Activated CD4-positive, alpha-beta T cell treated with anti-CD3 and anti-CD28 coated beads, Interleukin-2, amount 50 U/mL, for 4 hours (primary cell): ENCODE measurements at regions not wholly inside any gene's neighbourhood (a gene's known extent, or its start where the extent isn't known, plus 50 kb on each side); places are given as distances from the start of the nearest gene placed in this dataset.
"Not testable (repeated sequence)": the region's sequence is repeated elsewhere in the genome, so short reads cannot be mapped to it uniquely, and the experiment has no call there.

Experiments
- DNase-seq, 2 experiments: peaks; one replicate each; pipeline ENCODE4 v3.0.0-alpha.2; 2020

DNA sequence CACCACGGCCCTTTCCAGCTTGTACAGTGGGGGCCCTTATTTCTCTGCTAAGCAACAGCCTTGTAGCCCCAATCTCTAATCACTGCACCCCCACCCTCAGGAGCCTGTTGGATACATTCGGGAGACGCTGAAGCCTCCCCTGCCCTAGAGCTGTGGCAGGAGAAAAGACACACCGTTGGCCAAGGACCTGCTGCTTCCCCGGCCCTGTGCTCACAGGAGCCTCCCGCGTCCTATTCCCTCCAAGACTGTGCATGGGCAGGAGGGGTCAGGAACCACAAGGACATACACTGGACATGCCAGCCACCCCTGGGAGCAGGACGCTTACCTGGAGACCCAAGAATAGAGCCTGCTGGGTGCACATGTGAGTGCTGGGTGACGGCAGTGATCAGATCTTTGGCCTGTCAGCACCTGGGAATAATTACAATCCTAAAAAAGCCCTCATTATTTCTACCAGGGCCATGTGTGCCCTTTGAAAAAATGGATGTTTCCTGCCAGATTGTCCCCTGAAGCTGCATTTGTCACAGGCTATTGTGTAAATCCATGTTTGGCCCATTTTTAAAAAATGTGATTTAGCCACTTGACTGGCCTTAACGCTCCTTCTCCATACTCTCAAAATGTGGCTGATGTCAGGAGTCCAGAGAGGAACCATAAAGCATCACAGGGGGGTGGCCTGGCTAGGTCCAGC lies 590.6 kb downstream of the MATN1 start:
- no peak for DNase-seq

DNA sequence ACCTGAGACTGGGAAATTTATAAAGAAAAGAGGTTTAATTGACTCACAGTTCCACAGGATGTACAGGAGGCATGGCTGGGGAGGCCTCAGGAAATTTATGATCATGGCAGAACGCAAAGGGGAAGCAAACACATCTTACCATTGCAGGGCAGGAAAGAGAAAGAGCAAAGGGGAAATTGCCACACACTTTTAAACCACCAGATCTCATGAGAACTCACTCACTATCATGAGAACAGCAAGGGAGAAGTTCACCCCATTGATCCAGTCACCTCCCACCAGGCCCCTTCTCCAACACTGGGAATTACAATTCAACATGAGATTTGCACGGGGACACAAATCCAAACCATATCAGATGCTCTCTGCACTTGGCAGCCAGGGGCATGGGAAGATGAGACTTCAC lies 592.8 kb downstream of the MATN1 start:
- not testable (repeated sequence) for DNase-seq

DNA sequence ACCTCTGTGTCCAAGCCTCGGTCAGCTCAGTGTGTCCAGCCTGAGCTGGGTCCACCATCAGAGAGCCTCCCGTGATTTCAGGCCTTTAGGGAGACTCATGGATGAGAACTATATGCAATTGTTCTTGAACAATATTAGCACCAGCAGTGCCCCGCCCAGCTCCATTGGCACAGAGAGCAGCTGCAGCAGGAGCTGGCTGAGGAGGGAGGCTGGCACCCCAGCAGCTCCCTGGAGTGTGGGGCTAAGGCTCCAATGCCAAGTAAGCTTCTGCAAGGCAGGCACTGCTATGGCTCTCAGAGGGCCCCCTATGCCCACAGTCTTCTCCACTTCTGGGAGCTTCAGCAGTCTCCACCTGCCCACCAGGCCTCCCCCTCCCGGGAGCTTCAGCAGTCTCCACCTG lies 593.3 kb downstream of the MATN1 start:
- DNase-seq = no peak

DNA sequence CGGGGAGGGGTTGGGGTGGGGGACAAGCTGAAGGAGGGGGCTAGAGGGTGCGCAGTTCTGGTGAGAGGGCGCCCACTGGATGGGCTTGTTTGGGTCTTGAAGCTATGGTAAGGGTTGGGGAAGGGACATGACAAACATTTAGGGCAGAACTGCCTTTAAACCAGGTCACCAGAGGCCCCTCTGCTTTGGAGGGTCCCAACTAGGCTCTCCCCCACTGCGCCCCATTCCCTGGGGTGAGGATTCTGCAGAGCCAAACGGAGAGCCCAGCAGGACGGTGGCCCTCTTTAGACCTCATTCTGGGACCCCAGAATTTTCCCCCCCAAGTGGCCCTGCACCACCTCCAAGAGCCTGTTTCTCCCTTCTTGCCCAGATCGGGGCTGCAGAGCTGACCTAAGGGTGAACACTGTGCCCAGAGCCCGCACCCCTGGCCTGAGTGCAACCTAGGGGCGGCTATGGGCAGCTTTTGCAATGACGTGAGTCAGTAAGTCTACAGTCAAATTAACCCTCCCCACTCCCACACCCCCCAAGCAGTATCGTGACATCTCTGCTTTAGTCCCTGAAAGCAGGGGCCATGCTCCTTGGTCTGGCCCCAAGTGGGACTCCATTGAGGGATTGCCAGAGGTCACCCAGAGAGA lies 593.8 kb downstream of the MATN1 start:
- no peak for DNase-seq

DNA sequence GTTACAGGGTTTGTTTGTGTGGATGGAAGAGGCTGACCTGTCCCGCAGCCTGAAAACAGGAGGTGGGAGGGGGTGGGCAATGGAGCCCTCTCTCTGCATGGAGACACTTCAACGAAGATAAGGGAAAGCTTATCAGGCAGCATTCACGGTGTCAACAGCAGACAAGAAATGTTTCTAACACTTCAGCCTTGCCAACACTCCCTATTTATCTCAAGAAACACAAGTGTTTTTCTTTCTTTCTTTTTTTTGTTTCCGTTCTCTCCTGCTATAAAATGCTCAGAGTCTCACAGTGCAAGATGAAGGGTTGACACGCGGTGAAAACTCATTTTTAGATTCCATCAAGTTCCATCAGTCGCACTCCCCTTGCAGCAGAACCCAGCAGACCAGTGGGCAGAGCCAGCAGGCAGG lies 594.4 kb downstream of the MATN1 start:
- DNase-seq = no peak

DNA sequence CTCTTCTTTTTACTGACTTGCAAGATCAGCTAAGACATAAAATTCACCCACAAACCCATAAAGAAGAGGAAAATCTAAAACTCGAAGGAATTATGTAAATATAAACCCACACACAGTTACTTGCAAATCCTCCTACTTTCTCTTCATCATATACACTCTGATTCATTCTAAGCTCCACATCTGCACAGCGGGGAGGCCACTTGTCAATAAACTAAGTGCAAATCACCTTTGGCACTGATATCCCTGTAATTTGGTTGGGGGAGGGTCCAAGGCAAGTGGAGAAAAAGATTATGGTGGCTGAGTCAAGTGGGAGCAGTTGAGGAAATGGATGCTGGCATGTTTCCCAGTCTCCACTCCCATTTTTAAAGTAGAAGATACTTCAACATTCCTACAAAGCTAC lies 596.5 kb downstream of the MATN1 start:
- no peak for DNase-seq

DNA sequence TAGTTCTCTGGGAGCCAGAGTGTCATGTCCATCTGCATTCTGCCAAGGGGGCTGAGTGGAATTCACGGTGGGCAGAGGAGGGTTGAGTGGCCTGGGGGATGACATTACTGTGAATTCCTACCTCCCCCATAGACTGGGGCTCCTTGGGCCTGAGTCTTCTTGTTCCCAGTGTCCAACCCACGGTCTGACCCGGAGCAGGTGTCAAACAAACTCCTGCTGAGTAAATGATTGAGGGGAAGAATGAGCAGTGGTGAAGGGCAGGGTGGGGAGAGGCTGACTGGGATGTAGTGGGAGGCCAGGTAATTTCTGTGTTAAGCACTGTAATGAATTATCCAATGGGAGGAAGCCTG lies 597.6 kb downstream of the MATN1 start:
- no peak for DNase-seq

DNA sequence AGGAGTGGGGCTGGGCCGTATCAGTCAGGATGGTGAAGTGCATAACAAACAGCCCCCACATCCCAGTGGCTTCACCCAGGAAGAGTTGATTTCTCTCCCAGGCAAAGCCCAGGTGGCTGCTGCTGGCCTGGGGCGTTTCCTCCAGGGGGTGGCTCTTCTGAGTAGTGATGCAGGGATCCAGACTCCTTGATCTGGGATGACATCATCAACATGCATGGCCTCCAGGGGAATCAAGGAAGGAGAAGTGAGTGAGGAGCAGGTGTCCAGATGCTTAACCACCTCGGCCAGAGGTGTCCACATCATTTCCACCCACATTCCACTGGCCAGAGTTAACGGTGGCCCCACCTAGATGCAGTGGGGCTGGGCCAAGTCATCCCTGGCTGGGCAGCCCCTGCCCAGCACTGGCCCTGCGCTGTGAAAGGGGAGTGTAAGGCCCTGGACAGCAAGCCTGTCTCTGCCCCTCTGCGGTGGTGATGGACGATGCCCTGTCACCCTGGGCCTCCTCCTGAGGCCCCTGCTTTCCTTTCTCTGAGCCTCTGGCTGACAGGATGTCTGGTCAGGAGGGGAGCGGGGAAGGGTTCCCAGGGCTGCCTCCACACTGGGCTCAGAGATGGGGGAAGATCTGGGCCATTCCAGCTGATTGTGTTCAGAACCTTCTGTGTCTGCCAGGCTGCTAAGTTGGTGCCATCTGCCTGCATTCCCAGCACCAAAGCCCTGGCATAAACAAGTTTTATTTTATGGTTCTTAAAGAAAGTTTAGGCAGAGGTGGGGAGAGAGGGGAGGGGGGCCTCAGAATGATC lies 598.2 kb downstream of the MATN1 start:
- no peak for DNase-seq

DNA sequence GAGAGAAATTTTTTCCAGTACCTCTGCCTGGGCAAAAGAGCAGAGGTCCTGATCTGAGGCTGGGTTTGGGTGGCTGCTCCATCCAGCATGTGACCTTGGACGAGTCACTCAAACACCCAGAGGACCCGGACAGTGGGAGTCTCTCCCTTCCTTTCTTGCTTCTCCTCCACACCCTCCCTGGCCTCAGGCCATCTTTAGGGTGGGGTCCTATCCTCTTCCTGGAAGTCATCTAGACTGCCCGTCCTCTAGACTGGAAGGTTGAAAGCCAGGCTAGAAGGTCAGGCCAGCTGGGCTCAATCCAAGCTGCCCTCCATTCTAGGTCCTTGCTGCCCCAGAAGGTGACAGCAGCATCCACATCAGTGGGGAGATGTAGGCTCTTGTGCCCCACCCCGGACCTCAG lies 599.5 kb downstream of the MATN1 start:
- no peak for DNase-seq

DNA sequence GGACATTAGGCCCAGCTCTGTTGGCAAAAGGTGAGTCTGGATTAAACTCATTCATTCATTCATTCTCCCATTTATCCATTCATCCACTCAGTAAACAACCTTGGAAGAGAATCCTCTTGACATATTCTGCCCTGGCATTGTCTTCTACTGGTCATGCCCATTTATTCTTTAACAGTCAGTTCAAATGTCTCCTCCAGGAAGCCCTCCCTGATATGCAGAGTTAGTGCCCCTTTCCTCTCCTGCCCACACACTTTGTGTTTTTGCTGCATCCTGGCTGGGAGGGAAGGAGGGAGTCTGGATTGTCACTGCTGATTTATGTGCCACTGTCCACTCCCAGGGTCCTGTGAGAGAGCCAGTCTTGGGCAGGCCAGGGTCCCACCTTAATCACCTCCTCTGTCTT lies 600.3 kb downstream of the MATN1 start:
- DNase-seq = no peak

DNA sequence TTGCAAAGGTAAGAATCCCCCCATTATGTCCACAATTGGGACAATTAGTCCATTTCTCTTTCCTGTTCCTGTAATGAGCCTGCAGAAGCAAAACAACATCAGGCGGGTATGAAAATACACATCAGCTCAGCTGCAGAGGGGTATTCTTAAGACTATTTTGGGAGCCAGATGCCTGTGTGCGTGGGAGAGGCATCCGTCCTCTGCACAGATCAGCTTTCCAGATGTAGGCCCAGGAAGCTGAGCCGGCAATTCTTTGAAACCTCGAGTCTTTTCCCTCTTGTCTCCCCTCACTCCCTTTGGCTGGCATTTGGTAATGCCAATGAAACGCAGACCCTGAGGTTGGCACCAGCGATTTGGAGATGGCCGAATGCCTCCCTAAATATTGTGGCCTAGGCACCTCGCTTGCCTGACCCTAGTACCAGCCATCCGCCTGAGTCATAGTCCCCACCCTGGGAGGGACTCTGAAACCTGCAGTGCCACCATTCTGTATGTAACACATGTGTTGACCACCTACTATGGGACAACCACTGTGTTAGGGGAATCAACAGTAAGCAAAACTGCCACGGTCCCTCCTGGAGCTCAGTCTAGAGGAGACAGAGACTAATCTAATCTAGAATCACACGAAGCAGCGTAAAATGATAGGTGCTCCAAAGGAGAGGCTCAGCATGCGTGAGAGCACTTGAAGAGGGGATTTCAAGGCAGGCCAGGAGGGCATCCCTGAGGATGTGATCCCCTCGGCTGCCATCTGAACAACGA lies 603.0 kb downstream of the MATN1 start:
- DNase-seq = no peak

DNA sequence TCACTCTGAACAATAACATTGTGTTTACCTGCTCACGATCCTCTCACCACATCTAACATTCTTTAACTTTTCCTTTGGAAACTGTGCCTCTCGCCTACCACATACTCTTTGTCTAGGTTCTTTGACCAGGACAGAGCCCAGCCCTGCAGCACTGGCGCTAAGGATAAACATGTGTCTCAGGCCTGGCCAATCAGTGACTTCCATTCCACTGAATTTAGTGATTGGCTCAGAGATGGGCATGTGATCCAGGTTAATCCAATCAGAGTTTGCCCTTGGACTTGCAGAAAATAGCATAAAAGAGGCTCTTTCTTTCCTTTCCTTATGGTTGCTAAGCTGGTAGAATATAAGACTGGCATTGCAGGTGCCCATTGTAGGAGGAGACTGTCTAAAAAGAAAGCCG lies 605.7 kb downstream of the MATN1 start:
- no peak for DNase-seq

DNA sequence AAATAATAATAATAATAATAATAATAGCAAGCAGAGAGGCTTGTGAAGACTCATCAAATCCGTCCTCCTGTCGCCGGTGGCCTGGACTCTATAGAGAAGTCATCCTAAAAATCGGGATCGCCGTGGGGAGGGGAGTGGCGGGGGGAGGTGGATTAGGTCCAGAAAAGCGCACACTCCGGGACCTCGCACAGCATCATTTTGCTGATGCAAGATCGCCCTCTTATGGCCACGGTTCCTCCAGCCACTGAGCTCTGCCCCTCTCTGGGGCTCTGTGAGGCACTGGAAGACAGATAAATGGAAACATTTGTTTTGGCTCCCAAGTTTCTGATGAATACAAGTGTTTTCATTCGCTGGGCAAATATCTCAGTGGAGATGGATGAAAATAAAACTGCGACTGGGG lies 612.0 kb downstream of the MATN1 start:
- DNase-seq = no peak

DNA sequence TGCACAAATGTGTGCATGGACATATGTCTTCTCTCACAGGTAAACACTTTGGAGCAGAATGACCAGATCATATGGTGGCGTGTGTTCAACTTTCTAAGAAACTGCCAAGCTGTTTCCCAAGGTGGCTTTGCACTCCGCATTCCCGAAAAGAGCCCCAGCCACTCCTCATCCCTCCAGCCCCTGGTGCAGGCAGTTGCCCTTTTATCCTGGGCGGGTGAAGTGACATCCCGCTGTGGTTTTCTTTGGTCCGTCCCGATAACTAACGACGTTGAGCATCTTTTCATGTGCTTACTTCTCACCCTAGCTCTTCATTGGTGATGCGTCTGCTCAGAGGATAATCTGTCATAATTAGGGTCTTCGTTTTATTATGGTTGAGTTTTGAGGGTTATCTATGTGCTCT lies 612.5 kb downstream of the MATN1 start:
- no peak for DNase-seq

DNA sequence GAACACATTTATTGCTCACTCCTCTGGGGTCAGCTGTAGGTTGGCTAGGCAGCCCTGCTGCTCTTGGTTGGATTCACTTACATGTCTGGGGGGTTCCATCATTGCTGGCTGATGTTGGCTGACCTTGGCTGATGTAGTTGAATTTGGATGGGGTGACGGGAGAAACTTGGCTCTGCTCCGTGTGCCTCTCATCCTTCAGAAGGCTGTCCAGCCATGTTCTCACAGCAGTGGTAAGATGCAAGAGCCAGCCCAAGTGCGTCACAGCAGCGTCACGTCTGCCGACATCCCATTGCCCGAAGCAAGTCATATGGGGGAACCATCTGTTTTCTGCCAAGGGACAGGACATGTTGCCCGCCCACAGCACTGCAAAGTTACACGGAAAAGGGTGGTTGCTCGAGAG lies 613.5 kb downstream of the MATN1 start:
- no peak for DNase-seq

DNA sequence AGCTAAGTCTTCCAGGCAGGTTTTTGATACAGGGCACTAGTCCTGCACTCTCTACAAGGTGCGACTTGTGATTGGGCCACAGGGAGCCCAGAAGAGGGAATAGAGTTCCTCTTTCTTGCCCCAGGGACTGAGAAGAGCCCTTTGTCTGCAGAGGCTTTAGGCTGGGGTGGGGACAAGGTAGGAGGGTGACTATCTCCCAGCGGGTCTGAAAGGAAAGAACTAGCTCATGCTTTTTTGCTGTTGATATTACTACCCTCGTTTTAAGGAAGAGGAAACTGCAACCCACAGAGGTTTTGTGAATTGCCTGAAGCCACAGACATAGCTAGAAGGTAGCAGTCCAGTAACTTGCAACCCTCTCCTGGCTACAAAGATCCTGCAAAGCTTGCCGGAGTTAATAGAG lies 615.2 kb downstream of the MATN1 start:
- no peak for DNase-seq

DNA sequence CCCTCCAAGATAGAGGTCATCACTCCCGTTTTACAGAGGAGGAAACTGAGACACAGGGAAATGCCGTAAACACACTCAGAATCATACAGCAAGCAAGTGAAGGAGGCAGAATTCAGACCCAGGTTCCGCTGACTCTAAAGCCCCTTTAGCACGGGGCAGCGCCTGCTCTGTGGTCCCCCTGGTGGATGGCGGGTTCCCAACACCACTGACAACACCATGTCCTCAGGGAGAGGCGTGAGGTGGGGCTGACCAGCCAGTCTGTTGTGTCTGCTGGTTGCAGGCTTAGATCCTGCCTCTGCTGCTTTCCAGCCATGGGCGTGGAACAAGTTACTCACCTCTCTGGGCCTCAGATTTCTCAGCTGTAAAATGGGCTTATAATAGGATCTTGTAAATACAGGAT lies 617.3 kb downstream of the MATN1 start:
- no peak for DNase-seq

DNA sequence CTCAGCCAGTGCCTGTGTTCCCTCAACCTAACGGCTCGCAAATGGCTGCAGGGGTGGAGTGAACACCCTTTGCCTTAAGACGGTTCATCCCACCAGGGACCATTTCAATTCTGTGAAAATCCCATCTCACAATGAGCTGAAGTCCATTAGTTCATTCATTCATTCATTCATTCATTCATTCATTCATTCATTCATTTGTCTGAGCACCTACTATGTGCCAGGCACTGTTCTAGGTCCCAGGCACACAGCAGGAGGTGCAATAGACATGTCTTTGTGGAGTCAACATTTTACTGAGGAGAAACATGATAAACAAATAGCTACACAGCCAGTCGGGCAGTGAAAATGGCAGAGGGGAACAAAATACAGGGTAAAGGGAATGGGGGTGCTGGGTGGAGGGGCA lies 618.8 kb downstream of the MATN1 start:
- no peak for DNase-seq

DNA sequence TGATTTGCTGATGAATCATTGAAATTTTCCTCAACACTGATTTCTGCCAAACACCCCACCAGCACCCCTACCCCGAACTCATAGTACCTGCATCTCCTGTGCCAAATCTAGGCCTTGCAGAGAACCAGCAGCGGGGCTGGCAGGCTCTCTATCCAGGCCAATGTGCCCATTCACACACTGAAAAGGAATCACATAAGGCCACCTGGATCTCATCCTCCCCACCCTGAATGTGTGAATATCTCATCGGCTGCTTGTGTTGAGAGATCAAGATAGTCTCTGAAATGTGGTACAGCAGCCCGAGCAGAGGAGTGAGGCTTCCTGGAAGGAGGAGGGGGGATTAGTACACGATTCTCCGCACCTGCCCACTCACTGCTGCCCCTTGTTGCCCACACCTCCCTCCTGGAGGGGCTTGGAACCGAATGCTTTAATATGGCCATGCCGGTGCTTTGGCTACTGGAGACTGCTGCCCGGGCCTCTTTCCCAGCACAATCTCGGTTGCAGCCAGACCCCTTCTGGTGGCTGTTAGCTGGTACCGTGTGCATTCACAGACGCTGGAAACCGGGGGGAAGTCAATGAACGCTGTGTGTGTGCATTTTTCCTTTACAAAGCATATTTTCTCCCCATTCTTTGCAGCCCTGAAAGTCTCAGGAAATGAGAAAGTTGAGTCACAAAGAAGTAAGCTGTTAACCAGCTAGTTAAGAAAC lies 619.5 kb downstream of the MATN1 start:
- no peak for DNase-seq

DNA sequence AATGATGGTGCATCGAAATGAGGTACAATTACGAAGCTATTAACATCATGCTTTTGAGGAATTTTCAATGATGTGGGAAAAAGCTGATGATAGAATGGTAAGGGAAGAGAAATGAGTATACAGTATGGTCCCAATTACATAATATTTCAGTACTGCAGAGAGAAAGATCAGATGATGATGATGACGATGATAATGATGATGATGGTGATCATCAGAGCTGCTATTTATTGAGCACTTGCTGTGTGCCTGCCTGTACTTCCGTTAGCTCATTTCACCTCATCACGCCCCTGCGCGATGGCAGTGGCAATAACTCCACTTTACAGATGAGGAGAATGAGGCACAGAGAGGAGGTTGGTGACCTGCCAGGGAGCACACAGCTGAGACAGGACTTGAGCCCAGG lies 620.8 kb downstream of the MATN1 start:
- DNase-seq = no peak

DNA sequence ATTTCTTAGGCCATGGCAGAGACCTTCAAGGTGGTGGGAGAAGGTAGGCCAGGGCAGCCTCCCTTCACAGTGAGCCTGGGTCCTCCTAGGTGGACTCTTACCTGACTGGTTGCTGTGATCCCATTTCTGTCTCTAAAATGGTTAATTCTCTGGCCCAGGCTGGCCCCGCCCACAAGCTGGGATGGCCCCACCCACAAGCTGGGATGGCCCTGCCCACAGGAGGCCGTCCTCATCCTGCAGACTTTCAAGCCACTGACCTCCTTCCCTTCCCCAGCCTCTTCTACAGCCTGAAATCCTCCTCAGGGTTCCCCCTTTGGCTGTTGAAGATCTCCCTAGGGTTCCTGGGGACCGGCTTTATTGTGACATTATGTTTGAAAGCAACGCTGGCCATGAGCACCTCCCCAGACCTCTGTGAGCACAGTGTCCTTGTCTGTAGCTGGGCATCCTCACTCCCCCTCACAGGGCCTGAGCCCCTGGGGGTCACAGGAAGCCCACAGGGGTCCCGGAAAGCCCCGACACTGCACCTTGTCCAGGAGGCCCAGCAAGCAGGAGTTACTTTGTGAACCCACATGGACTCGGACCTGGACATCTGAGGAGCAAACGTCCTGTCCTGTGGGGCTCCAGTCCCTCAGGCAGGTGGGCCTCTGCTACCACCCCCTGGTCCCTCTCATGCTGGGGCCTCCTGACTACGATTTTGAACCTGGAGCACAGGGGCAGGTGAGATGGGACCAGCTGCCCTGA lies 621.7 kb downstream of the MATN1 start:
- DNase-seq = no peak

DNA sequence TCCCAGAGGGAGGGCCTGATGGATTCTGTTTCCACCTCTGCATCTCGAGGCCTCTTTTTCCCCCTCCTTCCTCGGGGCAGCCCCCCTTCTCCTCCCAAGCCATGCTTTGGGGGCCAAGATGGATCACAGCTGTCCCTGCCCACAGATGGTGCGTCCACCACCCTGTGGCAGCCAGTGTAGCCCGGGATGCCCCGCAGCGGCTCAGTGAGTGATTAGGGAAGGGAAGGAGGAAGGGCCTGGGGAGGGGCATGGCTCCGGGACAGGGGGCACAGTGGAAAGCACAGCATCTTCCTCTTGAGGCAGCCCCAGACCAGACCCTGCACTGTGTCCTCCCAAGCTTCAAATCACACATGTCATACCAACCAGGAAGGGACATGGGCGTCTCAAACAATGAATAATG lies 622.4 kb downstream of the MATN1 start:
- DNase-seq = no peak
